ENCODE measurements at regions not wholly inside any gene's neighbourhood (a gene's known extent, or its start where the extent isn't known, plus 50 kb on each side); places are given as distances from the start of the nearest gene placed in this dataset.
"Not testable (repeated sequence)": the region's sequence is repeated elsewhere in the genome, so short reads cannot be mapped to it uniquely, and the experiment has no call there.

DNA sequence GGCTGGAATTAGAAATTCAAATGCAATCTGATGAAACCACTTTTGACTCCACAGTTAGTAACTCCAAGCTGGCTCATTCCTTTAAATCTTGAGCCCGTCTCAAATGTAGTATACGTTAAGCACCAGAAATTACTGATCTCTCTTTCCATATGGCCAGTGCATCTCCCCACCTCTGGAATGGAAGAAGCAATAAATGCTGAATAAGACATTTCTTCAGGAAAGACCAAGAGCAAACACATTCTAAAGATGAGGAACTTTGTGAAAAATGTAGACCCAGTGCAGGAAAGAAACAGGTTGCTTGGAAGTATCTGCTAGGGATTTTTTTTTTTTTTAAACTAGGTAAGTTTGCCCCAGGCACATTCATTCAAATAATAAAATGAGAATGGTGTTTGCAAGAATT is 143.1 kb upstream of the FBXO11 start:
- WGBS, 2 donors = 80 to 85% methylated on average over 2 of the region's 2 CpGs
- ATAC-seq (no peak), DNase-seq (no peak)
- TF ChIP-seq, protein P1, sequence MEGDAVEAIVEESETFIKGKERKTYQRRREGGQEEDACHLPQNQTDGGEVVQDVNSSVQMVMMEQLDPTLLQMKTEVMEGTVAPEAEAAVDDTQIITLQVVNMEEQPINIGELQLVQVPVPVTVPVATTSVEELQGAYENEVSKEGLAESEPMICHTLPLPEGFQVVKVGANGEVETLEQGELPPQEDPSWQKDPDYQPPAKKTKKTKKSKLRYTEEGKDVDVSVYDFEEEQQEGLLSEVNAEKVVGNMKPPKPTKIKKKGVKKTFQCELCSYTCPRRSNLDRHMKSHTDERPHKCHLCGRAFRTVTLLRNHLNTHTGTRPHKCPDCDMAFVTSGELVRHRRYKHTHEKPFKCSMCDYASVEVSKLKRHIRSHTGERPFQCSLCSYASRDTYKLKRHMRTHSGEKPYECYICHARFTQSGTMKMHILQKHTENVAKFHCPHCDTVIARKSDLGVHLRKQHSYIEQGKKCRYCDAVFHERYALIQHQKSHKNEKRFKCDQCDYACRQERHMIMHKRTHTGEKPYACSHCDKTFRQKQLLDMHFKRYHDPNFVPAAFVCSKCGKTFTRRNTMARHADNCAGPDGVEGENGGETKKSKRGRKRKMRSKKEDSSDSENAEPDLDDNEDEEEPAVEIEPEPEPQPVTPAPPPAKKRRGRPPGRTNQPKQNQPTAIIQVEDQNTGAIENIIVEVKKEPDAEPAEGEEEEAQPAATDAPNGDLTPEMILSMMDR (IDR thresholded peaks at IDR 0.05) = no peak
- Histone ChIP-seq H3K4me1 (no peaks in the 10 kb centered on the region), H3K36me3 (no peaks in the 10 kb centered on the region), H3K4me3 (no peak overlapping the region), H3K27ac (no peak overlapping the region), H3K27me3 (peaks cover 0 to 5% (median 0%) of the 10 kb centered on the region in 7 donors), H3K9me3 (peaks cover 0 to 9% (median 0%) of the 10 kb centered on the region in 11 donors)
- intact Hi-C loops (cut with DNase I) = loop anchor here in 1 of 10 donors (2.0 kb wide), 1 partner anchor 31 kb away; no protein-coding TSS in a partner anchor

DNA sequence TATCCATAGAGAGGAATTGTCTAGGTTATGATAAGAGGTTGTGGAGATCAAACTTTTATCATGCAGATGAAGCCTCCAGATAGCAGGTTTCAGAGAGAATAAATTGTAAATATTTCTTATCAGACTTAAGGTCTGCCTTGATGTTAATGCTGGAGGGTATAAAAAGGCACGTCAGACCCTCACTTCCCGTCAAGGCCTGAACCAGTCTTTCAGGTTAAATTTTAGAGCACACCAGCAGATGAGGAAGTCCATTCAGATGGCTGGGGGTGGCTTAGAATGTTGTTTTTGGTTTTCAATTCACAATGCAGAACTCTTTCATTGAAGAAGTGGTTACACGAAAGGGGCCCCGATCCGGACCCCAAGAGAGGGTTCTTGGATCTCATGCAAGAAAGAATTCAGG is 144.4 kb upstream of the FBXO11 start:
- H3K27ac ChIP-seq = no peak overlapping the region
- H3K4me1 ChIP-seq = no peaks in the 10 kb centered on the region
- intact Hi-C loops (cut with DNase I) = no loop called here
- no peaks in the 10 kb centered on the region for H3K36me3 ChIP-seq
- WGBS, 2 donors = 74 to 81% methylated on average over 5 of the region's 5 CpGs
- no peaks in the 10 kb centered on the region for H3K27me3 ChIP-seq
- no peak overlapping the region for H3K4me3 ChIP-seq
- ATAC-seq (no peak), DNase-seq (no peak)
- H3K9me3 ChIP-seq = peaks cover 0 to 9% (median 0%) of the 10 kb centered on the region in 11 donors
- TF ChIP-seq, protein P1 (IDR thresholded peaks at IDR 0.05) = no peak

DNA sequence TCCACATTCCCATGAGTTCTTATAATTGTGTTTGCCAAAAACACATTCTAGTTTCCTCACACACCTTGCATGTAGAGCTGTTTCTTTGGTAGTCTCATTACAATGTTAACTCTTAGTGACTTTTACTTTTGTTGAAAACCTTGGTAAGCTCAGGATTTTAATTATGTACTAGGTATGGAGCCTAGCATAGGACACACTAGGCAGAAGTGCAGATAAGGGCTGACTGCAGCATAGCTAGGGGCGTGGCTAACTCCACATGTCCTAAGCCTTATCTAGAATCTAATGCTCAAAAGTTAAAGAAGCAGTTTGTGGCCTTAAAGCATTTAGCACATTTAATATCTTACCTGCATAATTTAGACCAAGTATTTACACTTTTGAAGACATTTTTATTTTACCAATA is 153.7 kb upstream of the FBXO11 start:
- Histone ChIP-seq H3K27me3 (peaks cover 0 to 5% (median 0%) of the 10 kb centered on the region in 7 donors), H3K4me3 (no peak overlapping the region), H3K27ac (no peak overlapping the region), H3K9me3 (peaks cover 0 to 7% (median 0%) of the 10 kb centered on the region in 11 donors), H3K4me1 (no peaks in the 10 kb centered on the region), H3K36me3 (no peaks in the 10 kb centered on the region)
- ATAC-seq (no peak), DNase-seq (no peak)
- TF ChIP-seq, protein P1 (IDR thresholded peaks at IDR 0.05) = no peak
- 61 to 75% methylated on average over 1 of the region's 1 CpG for WGBS, 2 donors
- intact Hi-C loops (cut with DNase I) = no loop called here

DNA sequence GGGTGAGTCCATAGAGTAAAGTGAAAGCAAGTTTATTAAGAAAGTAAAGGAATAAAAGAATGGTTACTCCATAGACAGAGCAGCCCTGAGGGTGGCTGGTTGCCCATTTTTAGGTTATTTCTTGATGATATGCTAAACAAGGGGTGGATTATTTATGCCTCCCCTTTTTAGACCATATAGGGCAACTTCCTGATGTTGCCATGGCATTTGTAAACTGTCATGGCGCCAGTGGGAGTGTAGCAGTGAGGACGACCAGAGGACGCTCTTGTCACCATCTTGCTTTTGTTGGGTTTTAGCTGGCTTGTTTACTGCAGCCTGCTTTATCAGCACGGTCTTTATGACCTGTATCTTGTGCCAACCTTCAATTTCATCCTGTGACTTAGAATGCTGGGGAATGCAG is 155.4 kb upstream of the FBXO11 start:
- 84 to 86% methylated on average over 4 of the region's 4 CpGs for WGBS, 2 donors
- ATAC-seq = not testable (repeated sequence)

DNA sequence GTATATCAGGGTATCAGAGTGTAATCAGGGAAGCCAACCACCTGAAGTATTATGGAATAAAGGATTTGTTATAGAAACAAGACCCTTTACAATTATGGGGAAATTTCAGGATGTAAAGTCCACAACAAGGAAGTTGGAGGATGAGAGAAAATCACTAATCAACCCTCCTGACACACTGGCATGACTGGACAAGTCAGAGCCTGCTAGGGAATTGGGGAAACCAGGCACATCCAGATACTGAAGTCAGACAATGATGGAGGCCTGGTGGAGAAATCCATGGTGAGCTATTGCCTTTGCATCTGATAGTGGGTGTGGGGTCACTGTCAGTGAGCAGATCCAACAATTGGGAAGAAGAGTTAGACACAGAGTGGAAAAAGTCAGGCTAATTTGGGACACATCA is 158.8 kb upstream of the FBXO11 start:
- Histone ChIP-seq H3K27ac (no peak overlapping the region), H3K9me3 (no peaks in the 10 kb centered on the region), H3K4me3 (no peak overlapping the region), H3K27me3 (peaks cover 0 to 5% (median 0%) of the 10 kb centered on the region in 7 donors), H3K4me1 (no peaks in the 10 kb centered on the region), H3K36me3 (no peaks in the 10 kb centered on the region)
- DNase-seq (no peak), ATAC-seq (no peak)
- TF ChIP-seq, protein P1 (IDR thresholded peaks at IDR 0.05) = no peak
- intact Hi-C loops (cut with DNase I) = no loop called here

More for the DNA sequence above, 155.4 kb upstream of the FBXO11 start:
- H3K9me3 ChIP-seq; H3K27ac ChIP-seq; H3K36me3 ChIP-seq; H3K4me1 ChIP-seq; intact Hi-C loops (cut with DNase I); H3K4me3 ChIP-seq; H3K27me3 ChIP-seq; DNase-seq: not testable (repeated sequence)

All from heart right ventricle (tissue), 16 donors.